Fibroblast of pulmonary artery (primary cell): ENCODE measurements at regions not wholly inside any gene's neighbourhood (a gene's known extent, or its start where the extent isn't known, plus 50 kb on each side); places are given as distances from the start of the nearest gene placed in this dataset.

Source experiments
- DNase-seq: peaks from one replicate; pipeline ENCODE4 v3.0.0-alpha.2; 2010; ENCODE audit warnings: low read depth
- H3K4me3 ChIP-seq: replicated peaks from 2 replicates; pipeline ENCODE4 v1.5.1; 2011; ENCODE audit warnings: low read depth, mild to moderate bottlenecking, control low read depth, low read length, moderate library complexity
- CTCF ChIP-seq: IDR thresholded peaks from 2 replicates; pipeline ENCODE4 v1.5.1; 2011; ENCODE audit warnings: mild to moderate bottlenecking, control low read depth, low read length, inconsistent platforms; ENCODE audit errors: missing control alignments

DNA sequence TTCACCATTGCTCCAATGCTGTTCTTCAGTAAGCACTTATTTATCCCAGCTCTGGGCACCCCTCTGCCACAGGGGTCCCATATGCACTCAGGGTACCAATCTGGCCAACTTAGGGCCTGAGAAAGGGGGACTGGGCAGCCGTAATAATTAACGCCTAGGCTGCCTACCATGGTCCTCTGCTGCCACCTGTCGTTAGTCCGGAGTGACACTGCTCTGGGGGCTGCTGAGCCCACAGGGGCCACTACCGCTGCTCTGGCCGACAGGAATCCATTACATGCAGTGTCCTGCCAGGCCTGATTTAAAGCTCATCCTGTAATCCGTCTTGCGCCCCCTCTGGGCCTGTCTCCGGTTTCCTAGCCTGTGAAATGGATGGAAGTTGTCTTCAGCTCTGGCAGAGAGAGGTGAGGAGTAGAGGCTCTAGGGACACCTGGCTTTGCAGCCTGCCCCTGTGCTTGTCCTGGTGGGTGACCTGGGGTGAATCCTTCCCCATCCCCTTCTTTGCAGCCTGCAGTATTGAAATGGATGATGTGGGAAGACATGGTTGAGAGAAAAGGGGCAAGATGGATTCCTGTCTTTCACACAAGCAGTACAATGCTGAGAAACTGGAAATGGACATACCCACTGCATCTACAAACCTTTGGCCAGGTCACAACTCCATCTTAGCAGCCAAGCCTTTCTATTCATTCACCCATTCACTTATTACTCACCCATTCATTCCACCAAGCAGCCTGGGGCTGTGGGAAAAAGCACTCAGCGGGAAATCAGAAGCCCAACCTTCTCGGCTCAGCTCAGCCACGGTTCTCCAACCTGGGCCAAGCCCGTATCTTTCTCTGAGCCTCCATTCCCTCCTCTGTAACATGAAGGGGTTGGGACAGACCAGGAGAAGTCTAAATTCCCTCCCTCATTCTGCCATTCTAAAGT is 116.3 kb upstream of the NALF2 start:
- no peak overlapping the region for H3K4me3 ChIP-seq
- TF ChIP-seq CTCF, result peak; percentile 70
- DNase-seq, result peak; percentile 53

DNA sequence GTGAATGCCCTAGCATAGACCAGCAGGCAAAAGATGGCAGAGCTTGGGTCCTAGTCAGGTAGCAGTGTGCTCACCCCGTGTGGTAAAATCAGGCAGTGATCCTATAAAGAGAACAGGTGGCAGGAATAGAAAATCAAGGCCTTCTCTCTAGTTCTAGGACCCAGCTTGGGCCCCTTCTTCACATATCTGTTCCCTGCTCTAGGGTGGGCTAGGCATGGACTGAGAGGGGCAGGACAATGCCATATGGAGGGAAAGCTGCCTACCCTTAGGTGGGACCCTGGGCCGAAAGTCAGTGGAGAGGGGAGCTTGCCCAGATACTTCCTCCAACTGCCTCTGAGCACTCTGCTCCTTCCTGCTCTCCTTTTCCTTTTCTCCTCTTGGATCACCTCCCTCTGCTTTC is 117.4 kb upstream of the NALF2 start:
- DNase-seq, result no peak
- no peak for TF ChIP-seq CTCF
- no peak overlapping the region for H3K4me3 ChIP-seq

- DNase-seq, result no peak
- no peak overlapping the region for H3K4me3 ChIP-seq
- no peak for TF ChIP-seq CTCF
Measured at GRCh38 chrX:69379412-69379811, 124.7 kb upstream of the NALF2 start.

GRCh38 chrX:69374569-69374968 is 129.6 kb upstream of the NALF2 start:
- H3K4me3 ChIP-seq, result no peak overlapping the region
- DNase-seq, result no peak
- TF ChIP-seq CTCF, result no peak

- DNase-seq, result no peak
- no peak overlapping the region for H3K4me3 ChIP-seq
- no peak for TF ChIP-seq CTCF
Measured at GRCh38 chrX:69372435-69372834, 131.7 kb upstream of the NALF2 start.

GRCh38 chrX:69371159-69371558 is 133.0 kb upstream of the NALF2 start:
- TF ChIP-seq CTCF, result no peak
- no peak overlapping the region for H3K4me3 ChIP-seq
- DNase-seq, result no peak

GRCh38 chrX:69369999-69370398 is 134.1 kb upstream of the NALF2 start:
- DNase-seq, result no peak
- TF ChIP-seq CTCF, result no peak
- no peak overlapping the region for H3K4me3 ChIP-seq
